H1 (cell line): ENCODE measurements at regions not wholly inside any gene's neighbourhood (a gene's known extent, or its start where the extent isn't known, plus 50 kb on each side); places are given as distances from the start of the nearest gene placed in this dataset.

Experiments used
- CTCF ChIA-PET: fragments of 300-600 bp; sonication (Branson Sonifier 250); formaldehyde crosslinking; loops from one replicate; lab custom pipeline; 2021; ENCODE audit not compliant: partially characterized antibody; lab: Charles Lee
- POLR2A ChIA-PET: fragments of 300-600 bp; sonication (Branson Sonifier 250); formaldehyde crosslinking; loops from one replicate; lab custom pipeline; 2021; ENCODE audit warnings: inconsistent platforms; ENCODE audit not compliant: partially characterized antibody; lab: Charles Lee
- DNase-seq, 2 experiments: peaks; one replicate each; pipeline versions ENCODE4 v3.0.0 to v3.0.0-alpha.2; 2010 to 2022; ENCODE audit warnings: low spot score in 2 of 2, low read depth in 1 of 2, mixed read lengths in 1 of 2
- FAIRE-seq: peaks from 2 replicates; lab custom pipeline; 2011; peaks lifted over from hg19 to GRCh38; lab: Jason Lieb, UNC
- H2AFZ ChIP-seq: 2 replicates; pipeline ENCODE4 v1.8.1; 2012; ENCODE audit warnings: low read length, inconsistent platforms
- H2AK5ac ChIP-seq: 2 replicates; pipeline ENCODE4 v1.6.1; 2013; ENCODE audit warnings: low read depth, low read length
- H2BK120ac ChIP-seq: replicated peaks from 2 replicates; pipeline ENCODE3; 2013; ENCODE audit warnings: low read depth, low read length, inconsistent platforms
- H2BK12ac ChIP-seq: 2 replicates; pipeline ENCODE4 v1.6.1; 2013; ENCODE audit warnings: low read depth, low read length
- H2BK15ac ChIP-seq: 2 replicates; pipeline ENCODE4 v1.6.1; 2013; ENCODE audit warnings: low read length
- H2BK20ac ChIP-seq: 2 replicates; pipeline ENCODE4 v1.6.1; 2013; ENCODE audit warnings: low read length
- H2BK5ac ChIP-seq: 2 replicates; pipeline ENCODE4 v1.6.1; 2013; ENCODE audit warnings: low read depth, low read length
- H3K14ac ChIP-seq: 2 replicates; pipeline ENCODE4 v1.6.1; 2013; ENCODE audit warnings: inconsistent platforms; ENCODE audit not compliant: insufficient read length
- H3K18ac ChIP-seq: 2 replicates; pipeline ENCODE4 v1.6.1; 2013; ENCODE audit warnings: low read length; ENCODE audit errors: extremely low read depth
- H3K23ac ChIP-seq: 2 replicates; pipeline ENCODE4 v1.6.1; 2013; ENCODE audit warnings: inconsistent platforms; ENCODE audit not compliant: insufficient read length
- H3K23me2 ChIP-seq: 2 replicates; pipeline ENCODE4 v1.6.1; 2013; ENCODE audit warnings: low read depth, low read length
- H3K27ac ChIP-seq: 2 replicates; pipeline ENCODE4 v1.6.1; 2011; ENCODE audit warnings: low read depth, low read length, inconsistent platforms
- H3K27me3 ChIP-seq, 4 experiments: replicated peaks in 1 of 4; 1 replicate in 1 of 4; 2 replicates in 3 of 4; pipeline versions ENCODE4 v1.6.1 to v1.8.1; 2011 to 2013; ENCODE audit warnings: low read length in 3 of 4, mild to moderate bottlenecking in 3 of 4, inconsistent platforms in 2 of 4, mixed read lengths in 2 of 4, moderate library complexity in 1 of 4; ENCODE audit not compliant: control insufficient read depth in 3 of 4, insufficient read depth in 3 of 4; ENCODE audit errors: extremely low read depth in 1 of 4
- H3K36me3 ChIP-seq, 4 experiments: 2 replicates each; pipeline versions ENCODE4 v1.6.1 to v1.8.1; 2011 to 2013; ENCODE audit warnings: mild to moderate bottlenecking in 4 of 4, low read length in 3 of 4, moderate library complexity in 2 of 4, control low read depth in 1 of 4, inconsistent platforms in 1 of 4; ENCODE audit not compliant: insufficient read depth in 4 of 4, control insufficient read depth in 2 of 4
- H3K4ac ChIP-seq: replicated peaks from 2 replicates; pipeline ENCODE3; 2013; ENCODE audit warnings: low read length, low read depth, mixed read lengths, inconsistent platforms; ENCODE audit not compliant: insufficient read length
- H3K4me1 ChIP-seq, 4 experiments: replicated peaks in 1 of 4; 1 replicate in 1 of 4; 2 replicates in 3 of 4; pipeline versions ENCODE4 v1.6.1 to v1.8.1; 2011 to 2013; ENCODE audit warnings: low read length in 3 of 4, inconsistent platforms in 2 of 4, mixed read lengths in 1 of 4; ENCODE audit not compliant: insufficient read depth in 4 of 4, control insufficient read depth in 3 of 4
- H3K4me2 ChIP-seq, 2 experiments: 2 replicates each; pipeline versions ENCODE4 v1.6.1 to v1.8.1; 2011 to 2013; ENCODE audit warnings: low read depth in 2 of 2, low read length in 2 of 2, control low read depth in 1 of 2, inconsistent platforms in 1 of 2, mild to moderate bottlenecking in 1 of 2; ENCODE audit not compliant: insufficient read depth in 1 of 2
- H3K4me3 ChIP-seq, 4 experiments: fragments of 200-600, 300-600 bp in 1 of 4; sonication (generic), shearing (Covaris generic), sonication (Bioruptor Twin) in 1 of 4; 2 replicates each; pipeline versions ENCODE4 v1.5.1 to v1.8.1; 2011 to 2016; ENCODE audit warnings: low read length in 4 of 4, low read depth in 3 of 4, control low read depth in 2 of 4, inconsistent platforms in 2 of 4, mild to moderate bottlenecking in 2 of 4, mixed read lengths in 1 of 4, moderate library complexity in 1 of 4; ENCODE audit not compliant: insufficient read depth in 2 of 4; ENCODE audit errors: extremely low read depth in 1 of 4
- H3K56ac ChIP-seq: replicated peaks from 2 replicates; pipeline ENCODE3; 2013; ENCODE audit warnings: low read depth, mild to moderate bottlenecking, mixed read lengths, low read length, inconsistent platforms; ENCODE audit not compliant: insufficient read length
- H3K79me1 ChIP-seq: 2 replicates; pipeline ENCODE4 v1.6.1; 2013; ENCODE audit warnings: low read depth, low read length, control low read depth
- H3K79me2 ChIP-seq, 2 experiments: 2 replicates each; pipeline versions ENCODE4 v1.6.1 to v1.8.1; 2012 to 2013; ENCODE audit warnings: low read length in 2 of 2, mild to moderate bottlenecking in 2 of 2, inconsistent platforms in 1 of 2; ENCODE audit not compliant: insufficient read depth in 2 of 2, control insufficient read depth in 1 of 2
- H3K9ac ChIP-seq, 4 experiments: replicated peaks in 1 of 4; 1 replicate in 1 of 4; 2 replicates in 3 of 4; pipeline versions ENCODE4 v1.6.1 to v1.8.1; 2011 to 2013; ENCODE audit warnings: low read depth in 3 of 4, low read length in 3 of 4, control low read depth in 2 of 4, mild to moderate bottlenecking in 2 of 4, moderate library complexity in 2 of 4, inconsistent platforms in 1 of 4; ENCODE audit errors: extremely low read depth in 1 of 4
- H3K9me3 ChIP-seq, 2 experiments: 2 replicates each; pipeline versions ENCODE4 v1.6.1 to v1.8.1; 2012 to 2013; ENCODE audit warnings: mild to moderate bottlenecking in 2 of 2, moderate library complexity in 2 of 2, control low read depth in 1 of 2, inconsistent platforms in 1 of 2, low read depth in 1 of 2, low read length in 1 of 2, mixed read lengths in 1 of 2; ENCODE audit not compliant: insufficient read depth in 2 of 2
- H4K20me1 ChIP-seq, 2 experiments: replicated peaks in 1 of 2; 2 replicates each; pipeline versions ENCODE3 to v1.8.1; 2011 to 2013; ENCODE audit warnings: inconsistent platforms in 2 of 2, low read length in 2 of 2, mild to moderate bottlenecking in 1 of 2; ENCODE audit not compliant: insufficient read depth in 2 of 2, control insufficient read depth in 1 of 2
- H4K5ac ChIP-seq: 2 replicates; pipeline ENCODE4 v1.6.1; 2013; ENCODE audit warnings: low read length, low read depth, mixed read lengths, inconsistent platforms; ENCODE audit not compliant: insufficient read length
- H4K8ac ChIP-seq: 2 replicates; pipeline ENCODE4 v1.8.0; 2013; ENCODE audit warnings: mild to moderate bottlenecking, moderate library complexity, low read length, inconsistent platforms; ENCODE audit not compliant: insufficient read depth; ENCODE audit errors: extremely low read depth
- H4K91ac ChIP-seq: replicated peaks from 2 replicates; pipeline ENCODE3; 2013; ENCODE audit warnings: low read length, mixed read lengths, inconsistent platforms; ENCODE audit not compliant: insufficient read length
- CTCF ChIP-seq, 3 experiments: IDR thresholded peaks; 1 replicate in 2 of 3; 2 replicates in 1 of 3; pipeline versions ENCODE4 v1.5.1 to v1.6.1; 2011; ENCODE audit warnings: low read length in 3 of 3, mild to moderate bottlenecking in 3 of 3, inconsistent platforms in 2 of 3, low read depth in 1 of 3, moderate library complexity in 1 of 3; ENCODE audit not compliant: insufficient read depth in 1 of 3; ENCODE audit errors: control extremely low read depth in 1 of 3
- EGR1 ChIP-seq: IDR thresholded peaks from 2 replicates; pipeline ENCODE4 v1.6.1; 2011; ENCODE audit warnings: low read depth, low read length, borderline replicate concordance
- GTF2F1 ChIP-seq: IDR thresholded peaks from 2 replicates; pipeline ENCODE4 v1.6.1; 2012; ENCODE audit warnings: low read depth, low read length, improper control_type of control experiment, borderline replicate concordance
- MAFK ChIP-seq: IDR thresholded peaks from 2 replicates; pipeline ENCODE4 v1.6.1; 2012; ENCODE audit warnings: low read depth, mild to moderate bottlenecking, improper control_type of control experiment, low read length
- POLR2A ChIP-seq, 2 experiments: IDR thresholded peaks; 1 replicate in 1 of 2; 2 replicates in 1 of 2; pipeline ENCODE4 v1.6.1; 2011; ENCODE audit warnings: low read depth in 2 of 2, low read length in 2 of 2, mild to moderate bottlenecking in 2 of 2; ENCODE audit errors: control extremely low read depth in 1 of 2
- POLR2AphosphoS5 ChIP-seq: IDR thresholded peaks from 2 replicates; pipeline ENCODE4 v1.6.1; 2011; ENCODE audit warnings: low read depth, low read length
- RFX5 ChIP-seq: IDR thresholded peaks from 2 replicates; pipeline ENCODE4 v1.6.1; 2011; ENCODE audit warnings: low read depth, low read length, improper control_type of control experiment, borderline replicate concordance
- RXRA ChIP-seq: IDR thresholded peaks from 2 replicates; pipeline ENCODE4 v1.6.1; 2011; ENCODE audit warnings: low read depth, mild to moderate bottlenecking, low read length, moderate library complexity; ENCODE audit not compliant: insufficient read depth
- TAF1 ChIP-seq: IDR thresholded peaks from 2 replicates; pipeline ENCODE4 v1.6.1; 2011; ENCODE audit warnings: mild to moderate bottlenecking, low read depth, low read length
- TAF7 ChIP-seq: optimal IDR thresholded peaks from 2 replicates; pipeline ENCODE3; 2011; ENCODE audit warnings: low read depth, mild to moderate bottlenecking, inconsistent platforms, low read length, moderate library complexity, borderline replicate concordance
- USF2 ChIP-seq: IDR thresholded peaks from 2 replicates; pipeline ENCODE4 v1.6.1; 2011; ENCODE audit warnings: low read length, improper control_type of control experiment
- WGBS, 2 experiments: shearing (Covaris generic) in 1 of 2; methylation state at CpG; one replicate each; pipeline versions ENCODE4 v1.1.6 to v1.1.7; 2013 to 2015; ENCODE audit warnings: low lambda C conversion rate in 2 of 2, mixed read lengths in 2 of 2, inconsistent platforms in 1 of 2, low coverage in 1 of 2, missing lambda C conversion rate in 1 of 2; ENCODE audit not compliant: insufficient replicate concordance in 2 of 2, insufficient coverage in 1 of 2, insufficient read length in 1 of 2; ENCODE audit errors: extremely low coverage in 1 of 2, missing lambda C conversion rate in 1 of 2; 5-methylcytosine and 5-hydroxymethylcytosine counted together

GRCh38 chr10:4450169-4450568 is 375.8 kb upstream of the AKR1E2 start:
- H3K9me3 ChIP-seq: no peaks in the 10 kb centered on the region
- FAIRE-seq (no peak), DNase-seq (no peak)
- no peak overlapping the region for H3K4me3 ChIP-seq
- no peak overlapping the region for H4K5ac ChIP-seq
- H2BK20ac ChIP-seq: no peak overlapping the region
- no peaks in the 10 kb centered on the region for H3K27me3 ChIP-seq
- no peak overlapping the region for H3K56ac ChIP-seq
- no peaks in the 10 kb centered on the region for H4K20me1 ChIP-seq
- H3K14ac ChIP-seq: no peak overlapping the region
- no peak overlapping the region for H3K27ac ChIP-seq
- no peak overlapping the region for H3K23ac ChIP-seq
- no peak overlapping the region for H2BK15ac ChIP-seq
- H3K79me2 ChIP-seq: no peaks in the 10 kb centered on the region
- H3K18ac ChIP-seq: no peak overlapping the region
- no peak overlapping the region for H3K4me2 ChIP-seq
- no peak overlapping the region for H2BK5ac ChIP-seq
- no peak overlapping the region for H2BK12ac ChIP-seq
- H3K4me1 ChIP-seq: peaks cover 2 to 7% (median 3%) of the 10 kb centered on the region in 4 experiments; a peak in 3 of 7 replicates
- H2AK5ac ChIP-seq: no peak overlapping the region
- H3K79me1 ChIP-seq: no peaks in the 10 kb centered on the region
- no peaks in the 10 kb centered on the region for H3K23me2 ChIP-seq
- H4K91ac ChIP-seq: no peak overlapping the region
- no peaks in the 10 kb centered on the region for H3K36me3 ChIP-seq
- no peak overlapping the region for H3K4ac ChIP-seq
- 96% methylated on average over 5 of the region's 5 CpGs; no CpG with 5 or more reads in 1 of the 2 experiments for WGBS, 2 experiments
- POLR2A ChIA-PET: no interaction called here
- no peak overlapping the region for H4K8ac ChIP-seq
- H2AFZ ChIP-seq: no peak overlapping the region
- CTCF ChIA-PET: interaction anchor here (0.6 to 1.1 kb wide), 2 partner anchors 10 to 58 kb away, joined by 3 to 4 read pairs; no protein-coding TSS in a partner anchor
- no peak overlapping the region for H3K9ac ChIP-seq
- H2BK120ac ChIP-seq: no peak overlapping the region
- TF ChIP-seq TAF1: no peak
- TF ChIP-seq GTF2F1: no peak
- TF ChIP-seq RFX5: no peak
- no peak for TF ChIP-seq MAFK
- TF ChIP-seq EGR1: no peak
- TF ChIP-seq TAF7: no peak
- TF ChIP-seq POLR2A (IDR thresholded peaks at IDR 0.05; ENCODE audit: control extremely low read depth in 1 of 2, low read depth in 2 of 2, low read length in 2 of 2): no peak
- no peak for TF ChIP-seq CTCF (IDR thresholded peaks at IDR 0.05; ENCODE audit: control extremely low read depth in 1 of 3, insufficient read depth in 1 of 3, low read depth in 1 of 3, low read length in 3 of 3)
- no peak for TF ChIP-seq RXRA
- no peak for TF ChIP-seq POLR2AphosphoS5
- no peak for TF ChIP-seq USF2
